HepG2 (cell line): ENCODE measurements at regions not wholly inside any gene's neighbourhood (a gene's known extent, or its start where the extent isn't known, plus 50 kb on each side); places are given as distances from the start of the nearest gene placed in this dataset.

Source experiments
- ATAC-seq: fragments of 200-7000 bp; cut with Tn5 transposase; 3 replicates; pipeline ENCODE4 v1.9.1; 2020; ENCODE audit warnings: mild to moderate bottlenecking, moderate library complexity
- BruUV-seq: library from RNA; stranded (reverse); fragments of 400-500 nt; replicated peaks from 2 replicates; lab custom pipeline; 2021; lab: Mats Ljungman, UMichigan
- CTCF ChIA-PET: fragments of 300-600 bp; formaldehyde crosslinking; extraction: SDS; loops from one replicate; lab custom pipeline; 2021; ENCODE audit warnings: low total read pairs, inconsistent platforms, low intra/inter-chr PET ratio; lab: Yijun Ruan, JAX
- POLR2A ChIA-PET: fragments of 350-600 bp; sonication (Branson Sonifier 250); formaldehyde crosslinking; loops from one replicate; lab custom pipeline; 2020; ENCODE audit warnings: antibody characterized with exemption, inconsistent platforms; lab: Yijun Ruan, JAX
- DNase-seq: peaks from one replicate; pipeline ENCODE4 v3.0.0-alpha.2; 2015; ENCODE audit warnings: low spot score
- FAIRE-seq: peaks from 3 replicates; lab custom pipeline; 2011; peaks lifted over from hg19 to GRCh38; lab: Jason Lieb, UNC
- H2AFZ ChIP-seq: one replicate; pipeline ENCODE4 v1.6.1; 2011; ENCODE audit warnings: low read length, inconsistent platforms
- H3K27ac ChIP-seq: fragments of 300-600 bp; 3 replicates; pipeline ENCODE4 v1.8.0; 2011; ENCODE audit warnings: mixed run types, mild to moderate bottlenecking, mixed read lengths, low read length, inconsistent platforms; ENCODE audit not compliant: insufficient read depth; ENCODE audit errors: extremely low read length
- H3K27me3 ChIP-seq, 2 experiments: fragments of 200-600 bp in 1 of 2; 2 replicates in 1 of 2; 3 replicates in 1 of 2; pipeline versions ENCODE4 v1.6.0 to v1.8.0; 2011; ENCODE audit warnings: low read length in 2 of 2, mild to moderate bottlenecking in 2 of 2, moderate library complexity in 2 of 2, inconsistent platforms in 1 of 2; ENCODE audit not compliant: insufficient read depth in 2 of 2, control insufficient read depth in 1 of 2
- H3K36me3 ChIP-seq, 2 experiments: fragments of 200-600 bp in 1 of 2; replicated peaks in 1 of 2; 2 replicates in 1 of 2; 3 replicates in 1 of 2; pipeline versions ENCODE4 v1.5.1 to v1.8.0; 2011; ENCODE audit warnings: low read length in 2 of 2, inconsistent platforms in 1 of 2; ENCODE audit not compliant: insufficient read depth in 2 of 2, control insufficient read depth in 1 of 2
- H3K4me1 ChIP-seq: 2 replicates; pipeline ENCODE4 v1.5.1; 2012; ENCODE audit warnings: low read length, inconsistent platforms; ENCODE audit not compliant: insufficient read depth
- H3K4me2 ChIP-seq: 2 replicates; pipeline ENCODE4 v1.6.0; 2011; ENCODE audit warnings: low read depth, low read length, inconsistent platforms
- H3K4me3 ChIP-seq, 3 experiments: fragments of 200-600 bp in 1 of 3; sonication (generic), shearing (Covaris generic) in 1 of 3; replicated peaks in 1 of 3; 2 replicates each; pipeline ENCODE4 v1.5.1; 2011 to 2016; ENCODE audit warnings: low read length in 3 of 3, inconsistent platforms in 2 of 3, low read depth in 2 of 3, mild to moderate bottlenecking in 2 of 3, control low read depth in 1 of 3, mixed read lengths in 1 of 3; ENCODE audit not compliant: insufficient read depth in 1 of 3
- H3K79me2 ChIP-seq: one replicate; pipeline ENCODE4 v1.6.1; 2011; ENCODE audit warnings: low read length, inconsistent platforms; ENCODE audit not compliant: insufficient read depth
- H3K9ac ChIP-seq: 2 replicates; pipeline ENCODE4 v1.6.0; 2011; ENCODE audit warnings: mild to moderate bottlenecking, low read depth, low read length, inconsistent platforms; ENCODE audit not compliant: insufficient read depth
- H3K9me3 ChIP-seq: 2 replicates; pipeline ENCODE4 v1.5.1; 2012; ENCODE audit warnings: mild to moderate bottlenecking, low read length
- H4K20me1 ChIP-seq: 2 replicates; pipeline ENCODE4 v1.6.0; 2011; ENCODE audit warnings: inconsistent platforms, mild to moderate bottlenecking, low read length, moderate library complexity; ENCODE audit not compliant: insufficient read depth
- HNRNPH1 ChIP-seq: fragments of 200-400 bp; formaldehyde crosslinking; optimal IDR thresholded peaks from 2 replicates; pipeline ENCODE3; 2017; ENCODE audit warnings: mild to moderate bottlenecking, low read depth, low read length
- JUNB ChIP-seq: sonication (generic); formaldehyde crosslinking; IDR thresholded peaks from 2 replicates; pipeline ENCODE4 v1.8.0; 2022; ENCODE audit warnings: missing genetic modification reagents, mild to moderate bottlenecking, borderline replicate concordance
- MEIS1 ChIP-seq: sonication (generic); formaldehyde crosslinking; IDR thresholded peaks from 2 replicates; pipeline ENCODE4 v1.9.0; 2021; ENCODE audit warnings: mild to moderate bottlenecking, missing genetic modification reagents, moderate library complexity, borderline replicate concordance
- NAIF1 ChIP-seq: sonication (generic); formaldehyde crosslinking; IDR thresholded peaks from 2 replicates; pipeline ENCODE4 v1.5.0; 2020; ENCODE audit warnings: mild to moderate bottlenecking, missing genetic modification reagents, borderline replicate concordance
- PRMT3 ChIP-seq: sonication (generic); formaldehyde crosslinking; IDR thresholded peaks from 2 replicates; pipeline ENCODE4 v1.8.1; 2022; ENCODE audit warnings: low read depth, mild to moderate bottlenecking, moderate library complexity, missing genetic modification reagents, borderline replicate concordance
- RARA ChIP-seq: IDR thresholded peaks from 2 replicates; pipeline ENCODE4 v1.6.1; 2016; ENCODE audit warnings: missing genetic modification reagents, missing compliant biosample characterization
- ZNF180 ChIP-seq: sonication (generic); formaldehyde crosslinking; IDR thresholded peaks from 2 replicates; pipeline ENCODE4 v1.4.0; 2020; ENCODE audit warnings: low read depth, missing genetic modification reagents, borderline replicate concordance
- ZNF282 ChIP-seq: fragments of 450-650 bp; IDR thresholded peaks from 2 replicates; pipeline ENCODE4 v1.6.1; 2018; ENCODE audit not compliant: partially characterized antibody
- WGBS: methylation state at CpG from one replicate; pipeline ENCODE4 v1.1.6; 2017; ENCODE audit warnings: low lambda C conversion rate; 5-methylcytosine and 5-hydroxymethylcytosine counted together
- in situ Hi-C: cut with HindIII; loops from 2 replicates; pipeline ENCODE4 v1.10.0; 2017; ENCODE audit warnings: low pct_unique_long_range_greater_than_20kb; ENCODE audit not compliant: extremely low pct_ligation_motif_present
- intact Hi-C: fragments of 100-400 bp; cut with micrococcal nuclease; formaldehyde crosslinking; loops from one replicate; pipeline ENCODE4 v1.10.0; 2022; ENCODE audit not compliant: unreplicated experiment
- TF ChIP-seq, protein P1 (sequence below): sonication (generic); formaldehyde crosslinking; IDR thresholded peaks from 2 replicates; pipeline ENCODE4 v1.8.1; 2023; ENCODE audit warnings: missing genetic modification reagents, mild to moderate bottlenecking, borderline replicate concordance
- TF ChIP-seq, protein P2 (sequence below): sonication (generic); formaldehyde crosslinking; IDR thresholded peaks from 2 replicates; pipeline ENCODE4 v1.4.0; 2020; ENCODE audit warnings: mild to moderate bottlenecking, missing genetic modification reagents
- TF ChIP-seq, protein P3 (sequence below): sonication (generic); formaldehyde crosslinking; IDR thresholded peaks from 2 replicates; pipeline ENCODE4 v1.5.1; 2020; ENCODE audit warnings: missing genetic modification reagents, mild to moderate bottlenecking, borderline replicate concordance
- TF ChIP-seq, protein P4 (sequence below): sonication (generic); formaldehyde crosslinking; IDR thresholded peaks from 2 replicates; pipeline ENCODE4 v1.4.0; 2020; ENCODE audit warnings: mild to moderate bottlenecking, missing genetic modification reagents

DNA sequence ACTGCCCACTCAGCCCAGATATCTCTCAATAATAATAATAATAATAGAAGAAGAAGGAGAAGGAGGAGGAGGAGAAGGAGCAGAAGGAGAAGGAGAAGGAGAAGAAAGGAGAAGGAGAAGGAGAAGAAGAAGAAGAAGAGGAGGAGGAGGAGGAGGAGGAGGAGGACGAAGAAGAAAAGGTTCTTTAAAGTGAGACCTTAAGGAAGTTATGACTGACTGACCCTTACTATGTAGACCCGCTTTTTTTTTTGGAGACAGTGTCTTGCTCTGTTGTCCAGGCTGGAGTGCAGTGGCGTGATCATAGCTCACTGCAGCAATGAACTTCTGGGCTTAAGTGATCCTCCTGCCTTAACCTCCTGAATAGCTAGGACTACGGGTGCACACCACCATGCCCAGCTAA, 88.9 kb upstream of the RFX8 start:
- Histone ChIP-seq H3K36me3 (no peaks in the 10 kb centered on the region), H4K20me1 (no peaks in the 10 kb centered on the region), H3K9ac (no peak overlapping the region), H3K27ac (no peak overlapping the region), H3K9me3 (no peaks in the 10 kb centered on the region), H3K4me2 (no peak overlapping the region), H3K27me3 (no peaks in the 10 kb centered on the region), H3K4me3 (no peak overlapping the region), H2AFZ (no peak overlapping the region), H3K4me1 (peaks cover 92% of the 10 kb centered on the region), H3K79me2 (no peaks in the 10 kb centered on the region)
- intact Hi-C loops = no loop called here
- no peak for DNase-seq
- CTCF ChIA-PET = no interaction called here
- no peak for ATAC-seq
- WGBS = 94% methylated on average over 4 of the region's 4 CpGs
- no peak for TF ChIP-seq HNRNPH1
- no peak for TF ChIP-seq NAIF1 (CRISPR knock-in tag)
- TF ChIP-seq, protein P1, sequence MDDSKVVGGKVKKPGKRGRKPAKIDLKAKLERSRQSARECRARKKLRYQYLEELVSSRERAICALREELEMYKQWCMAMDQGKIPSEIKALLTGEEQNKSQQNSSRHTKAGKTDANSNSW (CRISPR knock-in tag) = no peak
- TF ChIP-seq JUNB (CRISPR knock-in tag) = no peak
- no peak for TF ChIP-seq ZNF180 (CRISPR knock-in tag)
- TF ChIP-seq, protein P2, sequence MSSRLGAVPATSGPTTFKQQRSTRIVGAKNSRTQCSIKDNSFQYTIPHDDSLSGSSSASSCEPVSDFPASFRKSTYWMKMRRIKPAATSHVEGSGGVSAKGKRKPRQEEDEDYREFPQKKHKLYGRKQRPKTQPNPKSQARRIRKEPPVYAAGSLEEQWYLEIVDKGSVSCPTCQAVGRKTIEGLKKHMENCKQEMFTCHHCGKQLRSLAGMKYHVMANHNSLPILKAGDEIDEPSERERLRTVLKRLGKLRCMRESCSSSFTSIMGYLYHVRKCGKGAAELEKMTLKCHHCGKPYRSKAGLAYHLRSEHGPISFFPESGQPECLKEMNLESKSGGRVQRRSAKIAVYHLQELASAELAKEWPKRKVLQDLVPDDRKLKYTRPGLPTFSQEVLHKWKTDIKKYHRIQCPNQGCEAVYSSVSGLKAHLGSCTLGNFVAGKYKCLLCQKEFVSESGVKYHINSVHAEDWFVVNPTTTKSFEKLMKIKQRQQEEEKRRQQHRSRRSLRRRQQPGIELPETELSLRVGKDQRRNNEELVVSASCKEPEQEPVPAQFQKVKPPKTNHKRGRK (CRISPR knock-in tag) = peak; percentile 93; the same call in 1 of the 2 replicates
- TF ChIP-seq, protein P3, sequence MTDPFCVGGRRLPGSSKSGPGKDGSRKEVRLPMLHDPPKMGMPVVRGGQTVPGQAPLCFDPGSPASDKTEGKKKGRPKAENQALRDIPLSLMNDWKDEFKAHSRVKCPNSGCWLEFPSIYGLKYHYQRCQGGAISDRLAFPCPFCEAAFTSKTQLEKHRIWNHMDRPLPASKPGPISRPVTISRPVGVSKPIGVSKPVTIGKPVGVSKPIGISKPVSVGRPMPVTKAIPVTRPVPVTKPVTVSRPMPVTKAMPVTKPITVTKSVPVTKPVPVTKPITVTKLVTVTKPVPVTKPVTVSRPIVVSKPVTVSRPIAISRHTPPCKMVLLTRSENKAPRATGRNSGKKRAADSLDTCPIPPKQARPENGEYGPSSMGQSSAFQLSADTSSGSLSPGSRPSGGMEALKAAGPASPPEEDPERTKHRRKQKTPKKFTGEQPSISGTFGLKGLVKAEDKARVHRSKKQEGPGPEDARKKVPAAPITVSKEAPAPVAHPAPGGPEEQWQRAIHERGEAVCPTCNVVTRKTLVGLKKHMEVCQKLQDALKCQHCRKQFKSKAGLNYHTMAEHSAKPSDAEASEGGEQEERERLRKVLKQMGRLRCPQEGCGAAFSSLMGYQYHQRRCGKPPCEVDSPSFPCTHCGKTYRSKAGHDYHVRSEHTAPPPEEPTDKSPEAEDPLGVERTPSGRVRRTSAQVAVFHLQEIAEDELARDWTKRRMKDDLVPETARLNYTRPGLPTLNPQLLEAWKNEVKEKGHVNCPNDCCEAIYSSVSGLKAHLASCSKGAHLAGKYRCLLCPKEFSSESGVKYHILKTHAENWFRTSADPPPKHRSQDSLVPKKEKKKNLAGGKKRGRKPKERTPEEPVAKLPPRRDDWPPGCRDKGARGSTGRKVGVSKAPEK (CRISPR knock-in tag) = 0 out of 2 replicates have a peak, but pooled peaks have one; percentile 1
- TF ChIP-seq, protein P4, sequence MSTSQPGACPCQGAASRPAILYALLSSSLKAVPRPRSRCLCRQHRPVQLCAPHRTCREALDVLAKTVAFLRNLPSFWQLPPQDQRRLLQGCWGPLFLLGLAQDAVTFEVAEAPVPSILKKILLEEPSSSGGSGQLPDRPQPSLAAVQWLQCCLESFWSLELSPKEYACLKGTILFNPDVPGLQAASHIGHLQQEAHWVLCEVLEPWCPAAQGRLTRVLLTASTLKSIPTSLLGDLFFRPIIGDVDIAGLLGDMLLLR (CRISPR knock-in tag) = no peak
- TF ChIP-seq PRMT3 (CRISPR knock-in tag) = no peak
- no peak for TF ChIP-seq RARA (CRISPR knock-in tag)
- no peak for TF ChIP-seq MEIS1
- no peak for TF ChIP-seq ZNF282
- FAIRE-seq = no peak
- POLR2A ChIA-PET = interaction anchor here (1.0 to 1.3 kb wide), 3 partner anchors 18 to 136 kb away, joined by 3 read pairs; no protein-coding TSS in a partner anchor
- in situ Hi-C loops = no loop called here
- no TSS peak for BruUV-seq
